ENCODE measurements at regions not wholly inside any gene's neighbourhood (a gene's known extent, or its start where the extent isn't known, plus 50 kb on each side); places are given as distances from the start of the nearest gene placed in this dataset.

DNA sequence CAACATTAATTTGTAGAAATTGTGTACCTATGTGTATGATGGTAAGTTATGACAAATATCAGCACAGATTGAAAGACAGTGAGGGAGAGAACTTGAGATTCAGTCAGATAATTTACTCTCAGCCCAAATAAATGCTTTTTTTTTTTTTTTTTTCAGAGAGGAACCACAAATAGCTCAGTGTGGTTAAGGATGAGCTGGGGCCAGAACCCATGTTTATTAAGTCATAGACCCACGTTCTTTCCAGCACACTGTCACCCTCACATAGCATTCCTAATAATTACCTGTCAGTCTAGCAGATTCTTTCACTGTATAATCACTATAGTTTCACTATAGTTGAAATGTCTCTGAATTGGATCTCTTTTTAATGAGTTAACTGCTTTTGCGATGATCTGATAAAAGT is 246.1 kb downstream of the ZIC1 start:
- H3F3A ChIP-seq (ENCODE audit: insufficient read depth, low read length, poor library complexity, severe bottlenecking) = no peaks in the 10 kb centered on the region
- no peaks in the 10 kb centered on the region for H3K27me3 ChIP-seq (ENCODE audit: insufficient read depth, low read depth, low read length)
- no peaks in the 10 kb centered on the region for H3K9me2 ChIP-seq (ENCODE audit: insufficient read depth, low read length)
- no peaks in the 10 kb centered on the region for H4K20me1 ChIP-seq (ENCODE audit: insufficient read depth)
- no peak overlapping the region for H3K27ac ChIP-seq (ENCODE audit: low read length)
- no peak overlapping the region for H3K9ac ChIP-seq (ENCODE audit: low read length)
- no peak overlapping the region for H2AFZ ChIP-seq (ENCODE audit: low read depth, low read length)
- H3K9me3 ChIP-seq (ENCODE audit: low read length) = no peaks in the 10 kb centered on the region
- no peak for TF ChIP-seq EZH2 (IDR thresholded peaks at IDR 0.05; ENCODE audit: borderline replicate concordance, insufficient read depth, low read length, poor library complexity, severe bottlenecking)
- no peak for TF ChIP-seq EP300 (conservative IDR thresholded peaks at IDR 0.05; ENCODE audit: poor library complexity, severe bottlenecking)
- no peak for TF ChIP-seq SMC3 (conservative IDR thresholded peaks at IDR 0.05; ENCODE audit: poor library complexity)
- TF ChIP-seq CTCF (IDR thresholded peaks at IDR 0.05; ENCODE audit: poor library complexity, severe bottlenecking) = no peak
- TF ChIP-seq TAF1 (IDR thresholded peaks at IDR 0.05; ENCODE audit: low read depth) = no peak
- TF ChIP-seq REST (IDR thresholded peaks at IDR 0.05; ENCODE audit: borderline replicate concordance) = no peak
- no peak for TF ChIP-seq POLR2AphosphoS5 (IDR thresholded peaks at IDR 0.05)
- no peak for TF ChIP-seq MXI1 (conservative IDR thresholded peaks at IDR 0.05; ENCODE audit: poor library complexity, severe bottlenecking)
- TF ChIP-seq RAD21 (conservative IDR thresholded peaks at IDR 0.05) = no peak
- H3K4me2 ChIP-seq (ENCODE audit: low read length) = no peak overlapping the region
- no peaks in the 10 kb centered on the region for H3K79me2 ChIP-seq (replicated peaks; ENCODE audit: insufficient read depth, low read length)
- H3K36me3 ChIP-seq (ENCODE audit: insufficient read depth, low read length) = no peaks in the 10 kb centered on the region
- H3K4me3 ChIP-seq (ENCODE audit: low read length) = no peak overlapping the region

- Histone ChIP-seq H3K4me2 (ENCODE audit: low read length) (no peak overlapping the region), H3K36me3 (ENCODE audit: insufficient read depth, low read length) (no peaks in the 10 kb centered on the region), H3K9me2 (ENCODE audit: insufficient read depth, low read length) (no peaks in the 10 kb centered on the region), H3K79me2 (replicated peaks; ENCODE audit: insufficient read depth, low read length) (no peaks in the 10 kb centered on the region), H3F3A (ENCODE audit: insufficient read depth, low read length, poor library complexity, severe bottlenecking) (no peaks in the 10 kb centered on the region), H2AFZ (ENCODE audit: low read depth, low read length) (no peak overlapping the region), H3K27ac (ENCODE audit: low read length) (no peak overlapping the region), H3K4me3 (ENCODE audit: low read length) (no peak overlapping the region), H4K20me1 (ENCODE audit: insufficient read depth) (no peaks in the 10 kb centered on the region), H3K9ac (ENCODE audit: low read length) (no peak overlapping the region), H3K9me3 (ENCODE audit: low read length) (no peaks in the 10 kb centered on the region), H3K27me3 (ENCODE audit: insufficient read depth, low read depth, low read length) (no peaks in the 10 kb centered on the region)
- TF ChIP-seq SMC3 (conservative IDR thresholded peaks at IDR 0.05; ENCODE audit: poor library complexity) (no peak), MXI1 (conservative IDR thresholded peaks at IDR 0.05; ENCODE audit: poor library complexity, severe bottlenecking) (no peak), EP300 (conservative IDR thresholded peaks at IDR 0.05; ENCODE audit: poor library complexity, severe bottlenecking) (no peak), EZH2 (IDR thresholded peaks at IDR 0.05; ENCODE audit: borderline replicate concordance, insufficient read depth, low read length, poor library complexity, severe bottlenecking) (no peak), TAF1 (IDR thresholded peaks at IDR 0.05; ENCODE audit: low read depth) (no peak), REST (IDR thresholded peaks at IDR 0.05; ENCODE audit: borderline replicate concordance) (no peak), CTCF (IDR thresholded peaks at IDR 0.05; ENCODE audit: poor library complexity, severe bottlenecking) (no peak), POLR2AphosphoS5 (IDR thresholded peaks at IDR 0.05) (no peak), RAD21 (conservative IDR thresholded peaks at IDR 0.05) (no peak)
Measured at GRCh38 chr3:147656023-147656422, 246.9 kb downstream of the ZIC1 start.
